ENCODE measurements at regions not wholly inside any gene's neighbourhood (a gene's known extent, or its start where the extent isn't known, plus 50 kb on each side); places are given as distances from the start of the nearest gene placed in this dataset.

- Histone ChIP-seq H3K27me3 (ENCODE audit: low read depth) (peaks cover 32% of the 10 kb centered on the region), H3K4me3 (no peak overlapping the region), H3K27ac (replicated peaks) (no peak overlapping the region), H3K9me3 (replicated peaks) (no peaks in the 10 kb centered on the region), H3K36me3 (no peaks in the 10 kb centered on the region), H3K4me1 (no peaks in the 10 kb centered on the region)
- intact Hi-C loops (cut with micrococcal nuclease), result no loop called here
- TF ChIP-seq, protein P1, sequence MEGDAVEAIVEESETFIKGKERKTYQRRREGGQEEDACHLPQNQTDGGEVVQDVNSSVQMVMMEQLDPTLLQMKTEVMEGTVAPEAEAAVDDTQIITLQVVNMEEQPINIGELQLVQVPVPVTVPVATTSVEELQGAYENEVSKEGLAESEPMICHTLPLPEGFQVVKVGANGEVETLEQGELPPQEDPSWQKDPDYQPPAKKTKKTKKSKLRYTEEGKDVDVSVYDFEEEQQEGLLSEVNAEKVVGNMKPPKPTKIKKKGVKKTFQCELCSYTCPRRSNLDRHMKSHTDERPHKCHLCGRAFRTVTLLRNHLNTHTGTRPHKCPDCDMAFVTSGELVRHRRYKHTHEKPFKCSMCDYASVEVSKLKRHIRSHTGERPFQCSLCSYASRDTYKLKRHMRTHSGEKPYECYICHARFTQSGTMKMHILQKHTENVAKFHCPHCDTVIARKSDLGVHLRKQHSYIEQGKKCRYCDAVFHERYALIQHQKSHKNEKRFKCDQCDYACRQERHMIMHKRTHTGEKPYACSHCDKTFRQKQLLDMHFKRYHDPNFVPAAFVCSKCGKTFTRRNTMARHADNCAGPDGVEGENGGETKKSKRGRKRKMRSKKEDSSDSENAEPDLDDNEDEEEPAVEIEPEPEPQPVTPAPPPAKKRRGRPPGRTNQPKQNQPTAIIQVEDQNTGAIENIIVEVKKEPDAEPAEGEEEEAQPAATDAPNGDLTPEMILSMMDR (IDR thresholded peaks at IDR 0.05; ENCODE audit: borderline replicate concordance), result no peak
- DNase-seq, result no peak
Measured at GRCh38 chr10:47121336-47121735, 178.7 kb upstream of the GDF10 start.

GRCh38 chr10:47123716-47124288 is 176.2 kb upstream of the GDF10 start:
- no peaks in the 10 kb centered on the region for H3K36me3 ChIP-seq
- H3K4me1 ChIP-seq, result no peaks in the 10 kb centered on the region
- peaks cover 2% of the 10 kb centered on the region for H3K9me3 ChIP-seq (replicated peaks)
- intact Hi-C loops (cut with micrococcal nuclease), result no loop called here
- peaks cover 24% of the 10 kb centered on the region for H3K27me3 ChIP-seq (ENCODE audit: low read depth)
- H3K27ac ChIP-seq (replicated peaks), result no peak overlapping the region
- no peak for DNase-seq
- TF ChIP-seq, protein P1 (IDR thresholded peaks at IDR 0.05; ENCODE audit: borderline replicate concordance), result no peak
- no peak overlapping the region for H3K4me3 ChIP-seq

- TF ChIP-seq, protein P1 (IDR thresholded peaks at IDR 0.05; ENCODE audit: borderline replicate concordance), result no peak
- Histone ChIP-seq H3K27ac (replicated peaks) (no peak overlapping the region), H3K4me1 (no peaks in the 10 kb centered on the region), H3K36me3 (no peaks in the 10 kb centered on the region), H3K4me3 (no peak overlapping the region), H3K9me3 (replicated peaks) (peaks cover 12% of the 10 kb centered on the region), H3K27me3 (ENCODE audit: low read depth) (peaks cover 6% of the 10 kb centered on the region)
- intact Hi-C loops (cut with micrococcal nuclease), result no loop called here
- DNase-seq, result no peak
Measured at GRCh38 chr10:47127188-47127785, 172.7 kb upstream of the GDF10 start.

GRCh38 chr10:47130491-47130890 is 169.5 kb upstream of the GDF10 start:
- no peaks in the 10 kb centered on the region for H3K4me1 ChIP-seq
- peaks cover 12% of the 10 kb centered on the region for H3K9me3 ChIP-seq (replicated peaks)
- intact Hi-C loops (cut with micrococcal nuclease), result no loop called here
- no peak for DNase-seq
- no peak overlapping the region for H3K27ac ChIP-seq (replicated peaks)
- TF ChIP-seq, protein P1 (IDR thresholded peaks at IDR 0.05; ENCODE audit: borderline replicate concordance), result no peak
- no peaks in the 10 kb centered on the region for H3K27me3 ChIP-seq (ENCODE audit: low read depth)
- no peak overlapping the region for H3K4me3 ChIP-seq
- no peaks in the 10 kb centered on the region for H3K36me3 ChIP-seq

- TF ChIP-seq, protein P1 (IDR thresholded peaks at IDR 0.05; ENCODE audit: borderline replicate concordance), result no peak
- Histone ChIP-seq H3K4me3 (no peak overlapping the region), H3K9me3 (replicated peaks) (peaks cover 8% of the 10 kb centered on the region), H3K27ac (replicated peaks) (no peak overlapping the region), H3K36me3 (no peaks in the 10 kb centered on the region), H3K27me3 (ENCODE audit: low read depth) (no peaks in the 10 kb centered on the region), H3K4me1 (no peaks in the 10 kb centered on the region)
- no peak for DNase-seq
- intact Hi-C loops (cut with micrococcal nuclease), result no loop called here
Measured at GRCh38 chr10:47133871-47134570, 166.0 kb upstream of the GDF10 start.

Measured in left ventricle myocardium inferior (tissue), 1 donor.